MM.1S (cell line): ENCODE measurements at regions not wholly inside any gene's neighbourhood (a gene's known extent, or its start where the extent isn't known, plus 50 kb on each side); places are given as distances from the start of the nearest gene placed in this dataset.

Source experiments
- CTCF ChIP-seq: fragments of 300-600 bp; sonication (generic); IDR thresholded peaks from 2 replicates; pipeline ENCODE4 v1.5.1; 2016; ENCODE audit warnings: antibody characterized with exemption, low read length, mixed read lengths
- EZH2 ChIP-seq: fragments of 300-600 bp; sonication (generic); optimal IDR thresholded peaks from 2 replicates; pipeline ENCODE3; 2017; ENCODE audit warnings: low read depth, mild to moderate bottlenecking, antibody characterized with exemption, low read length, mixed read lengths
- EZH2phosphoT487 ChIP-seq: fragments of 300-600 bp; sonication (generic); IDR thresholded peaks from 2 replicates; pipeline ENCODE4 v1.6.1; 2018; ENCODE audit warnings: antibody characterized with exemption, low read length

- TF ChIP-seq CTCF, result no peak
- TF ChIP-seq EZH2phosphoT487, result no peak
- TF ChIP-seq EZH2, result no peak
Observed at GRCh38 chr4:123291329-123291728, 105.3 kb upstream of the SPRY1 start.
